ENCODE measurements at regions not wholly inside any gene's neighbourhood (a gene's known extent, or its start where the extent isn't known, plus 50 kb on each side); places are given as distances from the start of the nearest gene placed in this dataset.
"Not testable (repeated sequence)": the region's sequence is repeated elsewhere in the genome, so short reads cannot be mapped to it uniquely, and the experiment has no call there.

DNA sequence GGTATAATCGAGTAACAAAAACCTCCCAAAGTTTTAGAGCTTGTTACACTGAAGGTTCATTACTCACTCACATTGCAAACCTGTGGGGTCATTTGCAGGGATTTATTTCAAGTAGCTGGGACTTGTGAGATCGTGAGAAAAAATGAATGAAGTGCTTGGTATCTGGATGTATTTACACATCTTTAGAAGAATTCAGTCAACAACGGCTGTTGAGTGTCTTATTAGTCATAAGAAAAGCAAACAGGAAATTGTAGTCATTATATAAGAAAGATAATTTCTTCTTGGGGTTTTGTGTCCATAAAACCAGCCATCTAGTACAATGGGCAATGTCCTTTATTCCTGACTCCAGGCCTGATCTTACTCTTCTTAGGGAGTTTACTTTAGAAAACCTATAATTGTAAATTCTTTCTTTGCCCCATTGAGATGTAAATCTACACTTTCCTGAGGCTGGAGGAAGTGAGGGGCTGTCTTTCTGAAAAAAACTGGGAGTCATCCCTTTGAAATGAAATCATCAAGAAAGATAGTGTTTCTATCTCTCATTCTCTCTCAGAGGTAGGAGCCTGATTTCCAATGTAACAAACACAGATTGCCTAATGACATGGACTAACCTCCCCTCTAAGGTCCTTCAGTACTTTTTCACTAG is 202.5 kb upstream of the ASCC3 start:
- peak; percentile 90 for DNase-seq (ENCODE audit: low read depth, low spot score)
- POLR2A ChIA-PET, result no interaction called here
- no peak for TF ChIP-seq CTCF (IDR thresholded peaks at IDR 0.05; ENCODE audit: insufficient read depth, low read length, missing control alignments)
- H3K4me3 ChIP-seq (ENCODE audit: low read depth, low read length), result no peak overlapping the region
- CTCF ChIA-PET, result no interaction called here

GRCh38 chr6:101085327-101085726 is 204.2 kb upstream of the ASCC3 start:
- DNase-seq (ENCODE audit: low read depth, low spot score), result no peak
- H3K4me3 ChIP-seq (ENCODE audit: low read depth, low read length), result no peak overlapping the region
- no peak for TF ChIP-seq CTCF (IDR thresholded peaks at IDR 0.05; ENCODE audit: insufficient read depth, low read length, missing control alignments)
- ChIA-PET POLR2A (no interaction called here), CTCF (no interaction called here)

DNA sequence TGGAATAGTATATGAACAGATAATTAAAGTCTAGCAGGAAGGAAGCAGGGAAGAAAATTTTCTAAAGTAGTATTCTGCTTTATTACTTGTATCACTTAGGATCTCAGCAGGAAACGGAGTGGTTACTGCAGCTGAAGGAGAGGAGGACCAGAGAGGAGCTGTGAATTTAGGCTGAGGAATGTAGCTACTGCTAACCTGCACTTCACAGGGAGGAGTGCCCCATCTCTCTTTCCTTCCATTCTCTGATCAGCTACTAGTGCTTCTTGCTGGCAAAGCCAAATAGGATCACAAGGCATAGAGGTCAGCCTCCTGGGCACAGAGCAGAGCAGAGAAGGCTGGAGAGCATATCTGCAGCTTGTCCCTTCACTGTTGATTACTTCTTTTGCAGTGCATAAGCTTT is 205.3 kb upstream of the ASCC3 start:
- CTCF ChIA-PET, result no interaction called here
- DNase-seq (ENCODE audit: low read depth, low spot score), result no peak
- TF ChIP-seq CTCF (IDR thresholded peaks at IDR 0.05; ENCODE audit: insufficient read depth, low read length, missing control alignments), result no peak
- no peak overlapping the region for H3K4me3 ChIP-seq (ENCODE audit: low read depth, low read length)
- POLR2A ChIA-PET, result no interaction called here

DNA sequence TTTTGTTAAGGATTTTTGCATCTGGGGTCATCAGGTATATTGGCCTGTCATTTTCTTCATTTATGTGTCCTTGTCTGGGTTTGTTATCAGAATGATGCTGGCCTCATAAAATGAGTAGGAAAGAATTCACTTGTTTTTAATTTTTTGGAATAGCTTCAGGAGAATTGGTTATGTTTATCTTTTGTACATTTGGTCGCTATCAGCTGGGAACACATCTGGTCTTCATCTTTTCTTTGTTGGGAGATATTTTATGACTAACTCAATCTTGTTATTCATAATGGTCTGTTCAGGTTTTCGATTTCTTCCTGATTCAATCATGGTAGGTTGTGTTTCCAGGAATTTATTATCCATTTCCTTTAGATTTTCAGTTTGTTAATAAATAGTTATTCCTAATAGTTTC is 207.5 kb upstream of the ASCC3 start:
- CTCF ChIA-PET, result no interaction called here
- no peak for DNase-seq (ENCODE audit: low read depth, low spot score)
- POLR2A ChIA-PET, result no interaction called here

GRCh38 chr6:101089640-101090039 is 208.5 kb upstream of the ASCC3 start:
- H3K4me3 ChIP-seq (ENCODE audit: low read depth, low read length), result no peak overlapping the region
- TF ChIP-seq CTCF (IDR thresholded peaks at IDR 0.05; ENCODE audit: insufficient read depth, low read length, missing control alignments), result no peak
- ChIA-PET CTCF (no interaction called here), POLR2A (no interaction called here)
- DNase-seq (ENCODE audit: low read depth, low spot score), result no peak

More for the DNA sequence above, 207.5 kb upstream of the ASCC3 start:
- TF ChIP-seq CTCF (IDR thresholded peaks at IDR 0.05; ENCODE audit: insufficient read depth, low read length, missing control alignments), result no peak
- no peak overlapping the region for H3K4me3 ChIP-seq (ENCODE audit: low read depth, low read length)

DNA sequence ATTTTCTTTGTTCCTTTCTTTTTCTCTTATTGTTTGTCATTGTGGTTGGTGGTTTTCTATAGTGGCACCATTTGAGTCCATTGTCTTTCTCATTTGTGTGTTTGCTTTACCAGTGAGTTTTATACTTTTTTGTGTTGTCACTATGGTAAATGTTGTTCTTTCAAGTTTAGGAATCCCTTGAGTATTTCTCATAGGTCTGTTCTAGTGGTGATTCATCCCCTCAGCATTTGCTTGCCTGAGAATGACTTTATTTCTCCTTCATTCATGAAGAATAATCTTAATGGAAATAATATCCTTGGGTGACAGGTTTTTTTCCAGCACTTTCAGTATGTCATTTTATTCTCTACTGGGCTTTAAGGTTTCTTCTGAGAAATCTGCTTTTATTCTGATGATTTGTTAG is 209.2 kb upstream of the ASCC3 start:
- no peak for TF ChIP-seq CTCF (IDR thresholded peaks at IDR 0.05; ENCODE audit: insufficient read depth, low read length, missing control alignments)
- ChIA-PET CTCF (no interaction called here), POLR2A (no interaction called here)
- no peak overlapping the region for H3K4me3 ChIP-seq (ENCODE audit: low read depth, low read length)
- no peak for DNase-seq (ENCODE audit: low read depth, low spot score)

DNA sequence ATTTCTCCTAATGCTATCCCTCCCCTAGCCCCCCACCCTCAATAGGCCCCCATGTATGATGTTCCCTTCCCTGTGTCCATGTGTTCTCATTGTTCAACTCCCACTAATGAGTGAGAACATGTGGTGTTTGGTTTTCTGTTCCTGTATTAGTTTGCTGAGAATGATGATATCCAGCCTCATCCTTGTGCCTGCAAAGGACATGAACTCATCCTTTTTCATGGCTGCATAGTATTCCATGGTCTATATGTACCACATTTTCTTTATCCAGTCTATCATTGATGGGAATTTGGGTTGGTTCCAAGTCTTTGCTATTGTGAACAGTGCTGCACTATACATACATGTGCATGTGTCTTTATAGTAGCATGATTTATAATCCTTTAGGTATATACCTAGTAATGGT is 217.5 kb upstream of the ASCC3 start:
- DNase-seq (ENCODE audit: low read depth, low spot score); H3K4me3 ChIP-seq (ENCODE audit: low read depth, low read length); CTCF ChIA-PET; POLR2A ChIA-PET: not testable (repeated sequence)

Data from AG04449 (cell line).